Keratinocyte (primary cell): ENCODE measurements at regions not wholly inside any gene's neighbourhood (a gene's known extent, or its start where the extent isn't known, plus 50 kb on each side); places are given as distances from the start of the nearest gene placed in this dataset.
A peak's percentile ranks its signal among the peaks of the same experiment; 100 is the strongest.

Source experiments
- DNase-seq: peaks from one replicate; pipeline ENCODE4 v3.0.0-alpha.2; 2011; ENCODE audit warnings: low read depth, missing footprints, low spot score
- FAIRE-seq: peaks from 2 replicates; lab custom pipeline; 2011; peaks lifted over from hg19 to GRCh38; lab: Jason Lieb, UNC
- H2AFZ ChIP-seq: 2 replicates; pipeline ENCODE4 v1.6.0; 2012; ENCODE audit warnings: low read length, control low read depth, inconsistent platforms; ENCODE audit not compliant: control insufficient read depth
- H3K27ac ChIP-seq: 2 replicates; pipeline ENCODE4 v1.5.1; 2011; ENCODE audit warnings: low read length; ENCODE audit not compliant: control insufficient read depth, insufficient read depth
- H3K27me3 ChIP-seq: 3 replicates; pipeline ENCODE4 v1.6.0; 2011; ENCODE audit warnings: low read length; ENCODE audit not compliant: control insufficient read depth, insufficient read depth; ENCODE audit errors: extremely low read depth
- H3K36me3 ChIP-seq, 2 experiments: 2 replicates in 1 of 2; 3 replicates in 1 of 2; pipeline ENCODE4 v1.5.1; 2011; ENCODE audit warnings: low read length in 2 of 2, mild to moderate bottlenecking in 1 of 2; ENCODE audit not compliant: control insufficient read depth in 2 of 2, insufficient read depth in 2 of 2; ENCODE audit errors: extremely low read depth in 1 of 2
- H3K4me1 ChIP-seq: 3 replicates; pipeline ENCODE4 v1.5.1; 2011; ENCODE audit warnings: low read length; ENCODE audit not compliant: control insufficient read depth, insufficient read depth; ENCODE audit errors: extremely low read depth
- H3K4me2 ChIP-seq: 3 replicates; pipeline ENCODE4 v1.6.0; 2011; ENCODE audit warnings: low read depth, low read length; ENCODE audit not compliant: control insufficient read depth, insufficient read depth; ENCODE audit errors: extremely low read depth
- H3K4me3 ChIP-seq, 3 experiments: fragments of 200-600 bp in 1 of 3; sonication (generic) in 1 of 3; 2 replicates in 2 of 3; 3 replicates in 1 of 3; pipeline ENCODE4 v1.5.1; 2011 to 2016; ENCODE audit warnings: low read length in 3 of 3, mild to moderate bottlenecking in 3 of 3, control low read depth in 2 of 3, inconsistent platforms in 1 of 3, low read depth in 1 of 3, mixed read lengths in 1 of 3, mixed run types in 1 of 3, moderate library complexity in 1 of 3; ENCODE audit not compliant: control insufficient read depth in 2 of 3, insufficient read depth in 2 of 3; ENCODE audit errors: extremely low read depth in 1 of 3
- H3K79me2 ChIP-seq: 2 replicates; pipeline ENCODE4 v1.6.0; 2012; ENCODE audit warnings: low read length; ENCODE audit not compliant: control insufficient read depth, insufficient read depth
- H3K9ac ChIP-seq: 3 replicates; pipeline ENCODE4 v1.6.0; 2011; ENCODE audit warnings: low read length; ENCODE audit not compliant: control insufficient read depth, insufficient read depth; ENCODE audit errors: extremely low read depth
- H3K9me1 ChIP-seq: 3 replicates; pipeline ENCODE4 v1.6.0; 2011; ENCODE audit warnings: low read length; ENCODE audit not compliant: control insufficient read depth, insufficient read depth; ENCODE audit errors: extremely low read depth
- H3K9me3 ChIP-seq: 2 replicates; pipeline ENCODE4 v1.5.1; 2012; ENCODE audit warnings: low read depth, low read length; ENCODE audit not compliant: control insufficient read depth
- H4K20me1 ChIP-seq: 3 replicates; pipeline ENCODE4 v1.6.0; 2011; ENCODE audit warnings: low read length; ENCODE audit not compliant: control insufficient read depth, insufficient read depth; ENCODE audit errors: extremely low read depth
- EZH2 ChIP-seq: IDR thresholded peaks from one replicate; pipeline ENCODE4 v1.6.1; 2012; ENCODE audit warnings: inconsistent platforms, mild to moderate bottlenecking, low read length, moderate library complexity
- dilution Hi-C: fragments of 300-500 bp; cut with MboI; formaldehyde crosslinking; loops from one replicate; pipeline ENCODE4 v1.7.0; 2020; ENCODE audit warnings: low sequenced_read_pairs; ENCODE audit not compliant: extremely low pct_ligation_motif_present
- TF ChIP-seq, protein P1 (sequence below), 3 experiments: IDR thresholded peaks in 1 of 3; conservative IDR thresholded peaks in 1 of 3; optimal IDR thresholded peaks in 1 of 3; 2 replicates in 2 of 3; 3 replicates in 1 of 3; pipeline versions ENCODE3 to v1.5.1; 2011; ENCODE audit warnings: low read length in 3 of 3, mild to moderate bottlenecking in 3 of 3, moderate library complexity in 2 of 3, control low read depth in 1 of 3, inconsistent platforms in 1 of 3; ENCODE audit not compliant: insufficient read depth in 2 of 3; ENCODE audit errors: extremely low read depth in 1 of 3

DNA sequence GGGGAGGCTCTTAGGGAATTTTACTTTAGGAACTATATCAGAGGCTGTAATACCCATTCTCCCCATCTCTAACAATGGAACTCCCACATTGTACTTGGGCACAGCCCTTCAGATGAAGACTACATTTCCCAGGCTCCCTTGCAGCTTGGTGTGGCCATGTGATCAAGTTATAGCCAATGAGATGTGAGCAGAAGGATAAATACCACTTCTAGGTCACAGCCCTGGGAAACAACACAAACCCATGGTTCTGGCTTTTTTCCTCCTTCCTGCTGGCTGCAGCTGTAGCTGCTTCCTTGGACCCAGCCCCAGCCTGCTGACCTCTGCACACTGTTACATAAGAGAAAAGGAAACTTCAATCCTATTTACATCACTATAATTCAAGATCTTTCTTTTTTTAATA is 445.9 kb upstream of the JARID2 start:
- Histone ChIP-seq H3K9ac (no peak overlapping the region), H3K36me3 (no peaks in the 10 kb centered on the region), H4K20me1 (no peaks in the 10 kb centered on the region), H3K79me2 (no peaks in the 10 kb centered on the region), H3K27me3 (no peaks in the 10 kb centered on the region), H3K4me3 (no peak overlapping the region), H3K9me1 (no peaks in the 10 kb centered on the region), H3K9me3 (no peaks in the 10 kb centered on the region), H3K4me1 (peaks cover 21% of the 10 kb centered on the region), H2AFZ (no peak overlapping the region), H3K27ac (no peak overlapping the region), H3K4me2 (no peak overlapping the region)
- dilution Hi-C loops = no loop called here
- FAIRE-seq = peak; percentile 85
- peak; percentile 28 for DNase-seq
- TF ChIP-seq, protein P1, sequence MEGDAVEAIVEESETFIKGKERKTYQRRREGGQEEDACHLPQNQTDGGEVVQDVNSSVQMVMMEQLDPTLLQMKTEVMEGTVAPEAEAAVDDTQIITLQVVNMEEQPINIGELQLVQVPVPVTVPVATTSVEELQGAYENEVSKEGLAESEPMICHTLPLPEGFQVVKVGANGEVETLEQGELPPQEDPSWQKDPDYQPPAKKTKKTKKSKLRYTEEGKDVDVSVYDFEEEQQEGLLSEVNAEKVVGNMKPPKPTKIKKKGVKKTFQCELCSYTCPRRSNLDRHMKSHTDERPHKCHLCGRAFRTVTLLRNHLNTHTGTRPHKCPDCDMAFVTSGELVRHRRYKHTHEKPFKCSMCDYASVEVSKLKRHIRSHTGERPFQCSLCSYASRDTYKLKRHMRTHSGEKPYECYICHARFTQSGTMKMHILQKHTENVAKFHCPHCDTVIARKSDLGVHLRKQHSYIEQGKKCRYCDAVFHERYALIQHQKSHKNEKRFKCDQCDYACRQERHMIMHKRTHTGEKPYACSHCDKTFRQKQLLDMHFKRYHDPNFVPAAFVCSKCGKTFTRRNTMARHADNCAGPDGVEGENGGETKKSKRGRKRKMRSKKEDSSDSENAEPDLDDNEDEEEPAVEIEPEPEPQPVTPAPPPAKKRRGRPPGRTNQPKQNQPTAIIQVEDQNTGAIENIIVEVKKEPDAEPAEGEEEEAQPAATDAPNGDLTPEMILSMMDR (optimal IDR thresholded peaks at IDR 0.05 in 1 of 3, IDR thresholded peaks at IDR 0.05 in 1 of 3, conservative IDR thresholded peaks at IDR 0.05 in 1 of 3; ENCODE audit: extremely low read depth in 1 of 3, insufficient read depth in 2 of 3, low read length in 3 of 3) = no peak
- TF ChIP-seq EZH2 = no peak

DNA sequence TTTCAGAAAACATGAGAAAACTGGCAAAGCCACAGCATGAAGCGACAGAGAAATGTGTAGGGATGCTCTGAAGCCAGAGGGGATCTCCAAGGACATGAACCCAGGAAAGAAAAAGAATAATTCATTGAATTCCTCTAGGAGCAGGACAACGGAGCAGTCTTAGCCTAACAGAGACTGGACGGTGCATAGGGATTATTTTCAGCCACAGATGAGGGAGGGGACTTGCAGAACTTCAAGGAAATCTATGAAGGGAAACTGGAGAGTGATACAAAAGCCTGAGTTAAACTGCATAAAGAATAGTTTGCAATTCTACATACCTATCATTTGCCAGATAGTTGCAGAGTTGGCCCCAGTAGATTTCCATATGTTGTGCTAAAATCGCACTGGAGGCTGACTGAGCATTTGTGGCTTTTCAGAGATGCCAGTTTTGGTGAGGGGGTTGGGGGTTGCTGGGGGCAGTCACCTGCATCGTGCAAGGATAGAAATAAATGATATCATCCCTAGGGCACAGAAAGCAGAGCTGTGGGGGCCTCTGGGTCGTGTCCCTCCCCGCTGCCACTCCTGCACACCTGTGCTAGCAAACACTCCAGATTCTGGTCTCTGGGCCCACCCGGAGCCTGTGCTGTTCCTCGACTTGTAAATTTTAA is 443.2 kb upstream of the JARID2 start:
- H3K4me1 ChIP-seq = peaks cover 16% of the 10 kb centered on the region
- no peak for FAIRE-seq
- H4K20me1 ChIP-seq = no peaks in the 10 kb centered on the region
- no peaks in the 10 kb centered on the region for H3K27me3 ChIP-seq
- no peaks in the 10 kb centered on the region for H3K79me2 ChIP-seq
- H2AFZ ChIP-seq = no peak overlapping the region
- DNase-seq = no peak
- H3K9ac ChIP-seq = no peak overlapping the region
- H3K36me3 ChIP-seq = no peaks in the 10 kb centered on the region
- no peak overlapping the region for H3K27ac ChIP-seq
- no peaks in the 10 kb centered on the region for H3K9me3 ChIP-seq
- no peak overlapping the region for H3K4me2 ChIP-seq
- no peak overlapping the region for H3K4me3 ChIP-seq
- dilution Hi-C loops = no loop called here
- H3K9me1 ChIP-seq = no peaks in the 10 kb centered on the region
- no peak for TF ChIP-seq EZH2
- TF ChIP-seq, protein P1 (optimal IDR thresholded peaks at IDR 0.05 in 1 of 3, IDR thresholded peaks at IDR 0.05 in 1 of 3, conservative IDR thresholded peaks at IDR 0.05 in 1 of 3; ENCODE audit: extremely low read depth in 1 of 3, insufficient read depth in 2 of 3, low read length in 3 of 3) = no peak
